ENCODE measurements at regions not wholly inside any gene's neighbourhood (a gene's known extent, or its start where the extent isn't known, plus 50 kb on each side); places are given as distances from the start of the nearest gene placed in this dataset.

DNA sequence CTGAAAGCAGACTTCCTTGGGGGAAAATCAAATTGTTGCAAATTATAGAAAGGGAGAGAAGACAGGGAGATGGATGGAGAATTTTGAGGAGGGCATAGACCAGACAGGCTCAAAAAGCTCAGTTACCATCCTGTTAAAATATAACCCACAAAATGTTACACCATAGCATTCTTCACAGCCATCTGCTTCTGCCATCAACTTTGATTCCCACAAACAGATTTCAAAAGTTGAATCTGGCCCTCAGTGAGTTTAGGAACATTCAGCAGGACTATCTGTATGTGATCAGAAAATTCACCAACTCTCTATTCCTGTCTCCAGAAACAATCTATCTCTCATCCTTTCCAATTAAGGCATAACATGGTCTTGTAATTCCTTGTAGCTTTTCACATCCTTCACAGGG lies 159.8 kb upstream of the CCDC68 start:
- no peaks in the 10 kb centered on the region for H3K9me3 ChIP-seq
- ATAC-seq = no peak

DNA sequence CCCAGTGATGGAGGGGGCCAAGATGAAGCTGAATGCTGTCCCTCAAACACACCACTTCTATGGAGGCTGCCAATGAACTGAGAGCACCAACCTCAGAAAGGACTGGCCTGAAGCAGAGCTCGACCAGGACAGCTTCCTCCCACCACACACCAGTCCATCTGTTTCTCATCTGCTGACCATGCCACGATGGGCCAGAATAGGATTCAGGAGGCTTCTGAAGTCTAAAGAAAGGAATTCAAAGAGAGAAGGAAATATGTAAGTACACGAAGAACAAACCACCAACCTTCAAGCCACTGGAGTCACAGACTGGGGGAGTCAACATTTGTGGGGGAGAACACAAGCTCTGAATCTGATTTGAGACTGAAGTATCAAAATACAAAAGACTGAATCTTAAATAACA lies 157.6 kb upstream of the CCDC68 start:
- ATAC-seq = no peak
- 51 to 53% methylated on average over 3 of the region's 3 CpGs for WGBS, 2 donors
- Histone ChIP-seq H3K9me3 (no peaks in the 10 kb centered on the region), H3K27ac (no peak overlapping the region), H3K36me3 (replicated peaks in 1 of 2; ENCODE audit: insufficient read depth in 1 of 2, low read depth in 2 of 2) (no peaks in the 10 kb centered on the region), H3K4me1 (no peaks in the 10 kb centered on the region), H3K27me3 (no peaks in the 10 kb centered on the region), H3K4me3 (no peak overlapping the region)
- TF ChIP-seq, protein P1, sequence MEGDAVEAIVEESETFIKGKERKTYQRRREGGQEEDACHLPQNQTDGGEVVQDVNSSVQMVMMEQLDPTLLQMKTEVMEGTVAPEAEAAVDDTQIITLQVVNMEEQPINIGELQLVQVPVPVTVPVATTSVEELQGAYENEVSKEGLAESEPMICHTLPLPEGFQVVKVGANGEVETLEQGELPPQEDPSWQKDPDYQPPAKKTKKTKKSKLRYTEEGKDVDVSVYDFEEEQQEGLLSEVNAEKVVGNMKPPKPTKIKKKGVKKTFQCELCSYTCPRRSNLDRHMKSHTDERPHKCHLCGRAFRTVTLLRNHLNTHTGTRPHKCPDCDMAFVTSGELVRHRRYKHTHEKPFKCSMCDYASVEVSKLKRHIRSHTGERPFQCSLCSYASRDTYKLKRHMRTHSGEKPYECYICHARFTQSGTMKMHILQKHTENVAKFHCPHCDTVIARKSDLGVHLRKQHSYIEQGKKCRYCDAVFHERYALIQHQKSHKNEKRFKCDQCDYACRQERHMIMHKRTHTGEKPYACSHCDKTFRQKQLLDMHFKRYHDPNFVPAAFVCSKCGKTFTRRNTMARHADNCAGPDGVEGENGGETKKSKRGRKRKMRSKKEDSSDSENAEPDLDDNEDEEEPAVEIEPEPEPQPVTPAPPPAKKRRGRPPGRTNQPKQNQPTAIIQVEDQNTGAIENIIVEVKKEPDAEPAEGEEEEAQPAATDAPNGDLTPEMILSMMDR (IDR thresholded peaks at IDR 0.05) = no peak
- TF ChIP-seq POLR2A (IDR thresholded peaks at IDR 0.05) = no peak
- no peak for DNase-seq
- intact Hi-C loops (cut with DNase I) = no loop called here

More for the DNA sequence above, 159.8 kb upstream of the CCDC68 start:
- H3K4me3 ChIP-seq = no peak overlapping the region
- no peaks in the 10 kb centered on the region for H3K27me3 ChIP-seq
- intact Hi-C loops (cut with DNase I) = no loop called here
- no peaks in the 10 kb centered on the region for H3K36me3 ChIP-seq (replicated peaks in 1 of 2; ENCODE audit: insufficient read depth in 1 of 2, low read depth in 2 of 2)
- DNase-seq = no peak
- TF ChIP-seq, protein P1 (IDR thresholded peaks at IDR 0.05) = no peak
- TF ChIP-seq POLR2A (IDR thresholded peaks at IDR 0.05) = no peak
- H3K4me1 ChIP-seq = no peaks in the 10 kb centered on the region
- no peak overlapping the region for H3K27ac ChIP-seq

DNA sequence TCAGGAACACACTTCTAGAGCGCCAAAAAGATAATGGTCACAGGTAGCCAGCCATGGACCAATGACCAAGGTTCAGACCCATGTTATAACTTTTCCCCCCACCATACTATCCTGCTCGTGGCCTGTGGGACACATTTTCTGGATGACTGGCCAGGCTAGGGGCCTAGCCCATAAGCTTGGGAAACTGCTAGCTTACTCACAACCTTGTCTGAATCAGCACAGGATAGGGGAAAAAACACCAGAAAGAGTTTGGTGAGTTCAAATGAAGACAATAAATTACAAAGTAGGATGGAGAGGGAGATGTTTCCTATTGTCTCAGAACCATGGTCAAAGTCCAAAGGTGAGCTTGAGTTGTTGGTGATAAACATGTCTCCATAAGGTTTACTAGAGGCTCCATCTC lies 156.3 kb upstream of the CCDC68 start:
- no peak for ATAC-seq
- 67 to 80% methylated on average over 2 of the region's 2 CpGs for WGBS, 2 donors

DNA sequence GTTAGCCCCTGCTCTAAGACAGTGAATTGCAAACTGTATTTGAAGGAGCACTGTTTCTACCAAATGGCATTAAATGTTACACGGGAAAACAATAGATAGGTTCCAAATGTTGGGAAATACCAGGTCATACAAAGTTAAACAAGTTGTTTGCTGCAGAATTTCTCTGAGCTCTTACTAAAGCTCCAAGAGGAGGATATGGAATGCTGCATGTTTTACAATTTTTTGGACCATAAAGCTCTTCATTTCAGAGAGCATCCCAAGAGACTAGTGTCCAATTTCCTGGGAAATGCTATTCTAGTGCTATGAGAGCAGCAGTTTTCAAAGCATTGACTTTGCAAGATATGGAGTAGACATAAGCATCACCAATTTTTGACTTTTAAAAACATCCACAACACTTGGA lies 155.6 kb upstream of the CCDC68 start:
- no peaks in the 10 kb centered on the region for H3K36me3 ChIP-seq (replicated peaks in 1 of 2; ENCODE audit: insufficient read depth in 1 of 2, low read depth in 2 of 2)
- ATAC-seq (no peak), DNase-seq (no peak)
- TF ChIP-seq POLR2A (IDR thresholded peaks at IDR 0.05) = no peak
- TF ChIP-seq, protein P1 (IDR thresholded peaks at IDR 0.05) = no peak
- 35 to 61% methylated on average over 1 of the region's 1 CpG for WGBS, 2 donors
- H3K9me3 ChIP-seq = no peaks in the 10 kb centered on the region
- intact Hi-C loops (cut with DNase I) = no loop called here
- no peak overlapping the region for H3K4me3 ChIP-seq
- no peaks in the 10 kb centered on the region for H3K27me3 ChIP-seq
- no peak overlapping the region for H3K27ac ChIP-seq
- H3K4me1 ChIP-seq = no peaks in the 10 kb centered on the region

More for the DNA sequence above, 156.3 kb upstream of the CCDC68 start:
- Histone ChIP-seq H3K27me3 (no peaks in the 10 kb centered on the region), H3K36me3 (replicated peaks in 1 of 2; ENCODE audit: insufficient read depth in 1 of 2, low read depth in 2 of 2) (no peaks in the 10 kb centered on the region), H3K4me3 (no peak overlapping the region), H3K9me3 (no peaks in the 10 kb centered on the region), H3K27ac (no peak overlapping the region), H3K4me1 (no peaks in the 10 kb centered on the region)
- intact Hi-C loops (cut with DNase I) = no loop called here
- no peak for DNase-seq
- TF ChIP-seq, protein P1 (IDR thresholded peaks at IDR 0.05) = no peak
- TF ChIP-seq POLR2A (IDR thresholded peaks at IDR 0.05) = no peak

DNA sequence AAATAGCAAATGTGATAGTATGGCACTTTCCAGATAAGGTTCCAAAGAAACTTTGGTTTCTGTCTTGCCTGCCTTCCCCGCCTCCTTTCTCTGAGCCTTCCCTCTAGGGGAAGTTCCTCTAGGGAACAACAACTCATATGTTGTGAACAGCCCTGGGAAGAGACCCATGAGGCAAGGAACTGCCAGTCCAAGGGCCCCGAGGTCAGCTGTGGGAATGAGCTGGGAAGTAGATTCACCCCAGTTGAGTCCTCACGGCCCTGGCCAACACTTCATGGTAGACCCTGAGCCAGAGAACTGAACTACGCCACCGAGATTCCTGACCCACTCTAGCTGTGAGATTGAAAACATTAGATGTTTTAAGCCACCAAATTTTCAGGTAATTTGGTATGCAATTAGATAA lies 154.5 kb upstream of the CCDC68 start:
- no peaks in the 10 kb centered on the region for H3K27me3 ChIP-seq
- ATAC-seq = no peak
- DNase-seq = no peak
- intact Hi-C loops (cut with DNase I) = no loop called here
- no peaks in the 10 kb centered on the region for H3K36me3 ChIP-seq (replicated peaks in 1 of 2; ENCODE audit: insufficient read depth in 1 of 2, low read depth in 2 of 2)
- H3K4me1 ChIP-seq = no peaks in the 10 kb centered on the region
- no peaks in the 10 kb centered on the region for H3K9me3 ChIP-seq
- TF ChIP-seq POLR2A (IDR thresholded peaks at IDR 0.05) = no peak
- TF ChIP-seq, protein P1 (IDR thresholded peaks at IDR 0.05) = no peak
- no peak overlapping the region for H3K27ac ChIP-seq
- no peak overlapping the region for H3K4me3 ChIP-seq
- WGBS, 2 donors = 81 to 87% methylated on average over 5 of the region's 5 CpGs

All from body of pancreas (tissue), 4 donors.